B cell (primary cell): ENCODE measurements at regions not wholly inside any gene's neighbourhood (a gene's known extent, or its start where the extent isn't known, plus 50 kb on each side); places are given as distances from the start of the nearest gene placed in this dataset.

Source experiments
- ATAC-seq: fragments of 200-7000 bp; cut with Tn5 transposase; one replicate; pipeline ENCODE4 v1.10.0; 2021; ENCODE audit warnings: low read depth, mild to moderate bottlenecking, moderate number of reproducible peaks, moderate library complexity
- CTCF ChIA-PET: fragments of 350-600 bp; sonication (Branson Sonifier 250); formaldehyde crosslinking; loops from one replicate; lab custom pipeline; 2021; ENCODE audit warnings: antibody characterized with exemption, inconsistent platforms; lab: Charles Lee
- POLR2A ChIA-PET: fragments of 350-600 bp; sonication (Branson Sonifier 250); formaldehyde crosslinking; loops from one replicate; lab custom pipeline; 2021; ENCODE audit warnings: antibody characterized with exemption; lab: Charles Lee
- DNase-seq: peaks from one replicate; pipeline ENCODE4 v3.0.0; 2013
- H2AFZ ChIP-seq: 2 replicates; pipeline ENCODE4 v1.6.1; 2012; ENCODE audit warnings: mild to moderate bottlenecking, low read depth, low read length; ENCODE audit not compliant: insufficient read depth, poor library complexity, severe bottlenecking
- H3K27ac ChIP-seq, 2 donors: 1 replicate in 1 of 2; 2 replicates in 1 of 2; pipeline ENCODE4 v1.5.1; 2012 to 2013; ENCODE audit warnings: low read length in 2 of 2, mild to moderate bottlenecking in 2 of 2, moderate library complexity in 1 of 2
- H3K27me3 ChIP-seq, 4 experiments: fragments of 200-600 bp in 1 of 4; sonication (generic) in 1 of 4; replicated peaks in 1 of 4; 1 replicate in 2 of 4; 2 replicates in 2 of 4; pipeline versions ENCODE4 v1.6.1 to v1.7.0; 2013 to 2016; ENCODE audit warnings: low read length in 3 of 4, mild to moderate bottlenecking in 2 of 4, mixed read lengths in 1 of 4, moderate library complexity in 1 of 4; ENCODE audit not compliant: insufficient read depth in 4 of 4, control insufficient read depth in 3 of 4; ENCODE audit errors: control extremely low read depth in 1 of 4
- H3K36me3 ChIP-seq, 2 experiments: replicated peaks in 1 of 2; 1 replicate in 1 of 2; 2 replicates in 1 of 2; pipeline versions ENCODE4 v1.6.1 to v1.7.1; 2013; ENCODE audit warnings: low read length in 1 of 2; ENCODE audit not compliant: insufficient read depth in 2 of 2, control insufficient read depth in 1 of 2; ENCODE audit errors: control extremely low read depth in 1 of 2, extremely low read depth in 1 of 2
- H3K4me1 ChIP-seq, 2 donors: fragments of 200-600 bp in 1 of 2; sonication (generic) in 1 of 2; 1 replicate in 1 of 2; 2 replicates in 1 of 2; pipeline versions ENCODE4 v1.5.1 to v1.6.1; 2013 to 2017; ENCODE audit warnings: low read length in 2 of 2; ENCODE audit not compliant: control insufficient read depth in 2 of 2, insufficient read depth in 2 of 2
- H3K4me2 ChIP-seq: replicated peaks from 2 replicates; pipeline ENCODE3; 2012; ENCODE audit warnings: mild to moderate bottlenecking, low read depth, low read length; ENCODE audit not compliant: poor library complexity, severe bottlenecking
- H3K4me3 ChIP-seq, 5 experiments: fragments of 200-600 bp in 1 of 5; sonication (generic) in 1 of 5; 1 replicate in 3 of 5; 2 replicates in 2 of 5; pipeline versions ENCODE4 v1.5.1 to v1.7.0; 2011 to 2016; ENCODE audit warnings: low read length in 4 of 5, mild to moderate bottlenecking in 4 of 5, low read depth in 2 of 5, control low read depth in 1 of 5, moderate library complexity in 1 of 5; ENCODE audit not compliant: insufficient read depth in 1 of 5; ENCODE audit errors: control extremely low read depth in 1 of 5, extremely low read depth in 1 of 5
- H3K79me2 ChIP-seq: fragments of 200-600 bp; sonication (generic); one replicate; pipeline ENCODE4 v1.6.0; 2016; ENCODE audit warnings: low read length; ENCODE audit not compliant: control insufficient read depth, insufficient read depth
- H3K9ac ChIP-seq: fragments of 200-600 bp; sonication (generic); 2 replicates; pipeline ENCODE4 v1.6.1; 2017; ENCODE audit warnings: mild to moderate bottlenecking, low read length, moderate library complexity
- H3K9me3 ChIP-seq, 3 donors: one replicate each; pipeline versions ENCODE4 v1.6.1 to v1.7.1; 2013; ENCODE audit warnings: low read length in 2 of 3; ENCODE audit not compliant: control insufficient read depth in 2 of 3, insufficient read depth in 1 of 3; ENCODE audit errors: control extremely low read depth in 1 of 3
- H4K20me1 ChIP-seq: 2 replicates; pipeline ENCODE4 v1.6.0; 2012; ENCODE audit warnings: mild to moderate bottlenecking, low read length; ENCODE audit not compliant: insufficient read depth, control insufficient read depth, poor library complexity, severe bottlenecking
- H3K27ac Mint-ChIP-seq: one replicate; pipeline ENCODE4 v1.8.0; 2021; ENCODE audit warnings: mixed read lengths
- H3K27me3 Mint-ChIP-seq: one replicate; pipeline ENCODE4 v1.8.0; 2021; ENCODE audit warnings: mixed read lengths
- H3K4me1 Mint-ChIP-seq: one replicate; pipeline ENCODE4 v1.8.0; 2021; ENCODE audit warnings: mixed read lengths
- H3K4me3 Mint-ChIP-seq: one replicate; pipeline ENCODE4 v1.8.0; 2021; ENCODE audit warnings: mixed read lengths
- H3K9me3 Mint-ChIP-seq: one replicate; pipeline ENCODE4 v1.8.0; 2022; ENCODE audit warnings: mixed read lengths; ENCODE audit not compliant: insufficient read depth
- EZH2 ChIP-seq: IDR thresholded peaks from 2 replicates; pipeline ENCODE4 v1.6.1; 2012; ENCODE audit warnings: borderline replicate concordance, low read depth, mild to moderate bottlenecking, moderate library complexity, low read length; ENCODE audit not compliant: insufficient read depth, poor library complexity, severe bottlenecking
- WGBS: methylation state at CpG from one replicate; pipeline ENCODE4 v1.1.5; 2013; ENCODE audit warnings: missing lambda C conversion rate; ENCODE audit not compliant: insufficient coverage; 5-methylcytosine and 5-hydroxymethylcytosine counted together
- intact Hi-C: fragments of 100-400 bp; cut with micrococcal nuclease; formaldehyde crosslinking; loops from one replicate; pipeline ENCODE4 v1.10.0; 2022
- TF ChIP-seq, protein P1 (sequence below): fragments of 200-600 bp; IDR thresholded peaks from one replicate; pipeline ENCODE4 v1.8.0; 2022; ENCODE audit warnings: antibody characterized with exemption, mild to moderate bottlenecking

DNA sequence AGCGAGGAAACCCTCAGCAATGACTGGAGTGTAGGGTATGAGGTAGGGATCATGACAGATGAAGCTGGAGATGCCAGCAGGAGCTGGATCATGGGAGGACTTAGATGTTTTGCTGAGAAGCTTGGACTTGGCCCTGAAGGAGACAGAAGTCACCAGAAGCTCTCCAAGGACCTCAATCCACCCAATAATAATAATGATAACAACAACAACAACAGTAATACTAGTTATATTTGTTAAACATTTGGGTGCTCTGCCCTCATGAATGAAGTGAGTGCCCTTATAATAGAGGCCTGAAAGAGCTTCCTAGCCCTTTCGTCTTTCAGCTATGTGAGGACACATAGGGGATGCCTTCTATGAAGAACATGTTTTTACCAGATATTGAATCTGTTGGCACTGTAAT is 163.9 kb downstream of the DDX1 start:
- no peak overlapping the region for H3K4me3 ChIP-seq
- H3K4me1 Mint-ChIP-seq = no peaks in the 10 kb centered on the region
- WGBS = 67% methylated on average over 1 of the region's 2 CpGs
- intact Hi-C loops = no loop called here
- H4K20me1 ChIP-seq = no peaks in the 10 kb centered on the region
- no peak overlapping the region for H2AFZ ChIP-seq
- ChIA-PET POLR2A (no interaction called here), CTCF (no interaction called here)
- peaks cover 0 to 14% (median 0%) of the 10 kb centered on the region in 3 donors for H3K9me3 ChIP-seq
- H3K27me3 ChIP-seq = no peaks in the 10 kb centered on the region
- H3K79me2 ChIP-seq = no peaks in the 10 kb centered on the region
- TF ChIP-seq, protein P1, sequence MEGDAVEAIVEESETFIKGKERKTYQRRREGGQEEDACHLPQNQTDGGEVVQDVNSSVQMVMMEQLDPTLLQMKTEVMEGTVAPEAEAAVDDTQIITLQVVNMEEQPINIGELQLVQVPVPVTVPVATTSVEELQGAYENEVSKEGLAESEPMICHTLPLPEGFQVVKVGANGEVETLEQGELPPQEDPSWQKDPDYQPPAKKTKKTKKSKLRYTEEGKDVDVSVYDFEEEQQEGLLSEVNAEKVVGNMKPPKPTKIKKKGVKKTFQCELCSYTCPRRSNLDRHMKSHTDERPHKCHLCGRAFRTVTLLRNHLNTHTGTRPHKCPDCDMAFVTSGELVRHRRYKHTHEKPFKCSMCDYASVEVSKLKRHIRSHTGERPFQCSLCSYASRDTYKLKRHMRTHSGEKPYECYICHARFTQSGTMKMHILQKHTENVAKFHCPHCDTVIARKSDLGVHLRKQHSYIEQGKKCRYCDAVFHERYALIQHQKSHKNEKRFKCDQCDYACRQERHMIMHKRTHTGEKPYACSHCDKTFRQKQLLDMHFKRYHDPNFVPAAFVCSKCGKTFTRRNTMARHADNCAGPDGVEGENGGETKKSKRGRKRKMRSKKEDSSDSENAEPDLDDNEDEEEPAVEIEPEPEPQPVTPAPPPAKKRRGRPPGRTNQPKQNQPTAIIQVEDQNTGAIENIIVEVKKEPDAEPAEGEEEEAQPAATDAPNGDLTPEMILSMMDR = no peak
- H3K36me3 ChIP-seq = no peaks in the 10 kb centered on the region
- H3K27ac ChIP-seq = no peak overlapping the region
- H3K4me1 ChIP-seq = no peaks in the 10 kb centered on the region
- H3K9me3 Mint-ChIP-seq = peaks cover 2% of the 10 kb centered on the region
- no peak for ATAC-seq
- no peak overlapping the region for H3K9ac ChIP-seq
- H3K4me2 ChIP-seq = no peak overlapping the region
- peaks cover 10% of the 10 kb centered on the region for H3K27me3 Mint-ChIP-seq
- DNase-seq = no peak
- no peak overlapping the region for H3K4me3 Mint-ChIP-seq
- H3K27ac Mint-ChIP-seq = no peak overlapping the region

DNA sequence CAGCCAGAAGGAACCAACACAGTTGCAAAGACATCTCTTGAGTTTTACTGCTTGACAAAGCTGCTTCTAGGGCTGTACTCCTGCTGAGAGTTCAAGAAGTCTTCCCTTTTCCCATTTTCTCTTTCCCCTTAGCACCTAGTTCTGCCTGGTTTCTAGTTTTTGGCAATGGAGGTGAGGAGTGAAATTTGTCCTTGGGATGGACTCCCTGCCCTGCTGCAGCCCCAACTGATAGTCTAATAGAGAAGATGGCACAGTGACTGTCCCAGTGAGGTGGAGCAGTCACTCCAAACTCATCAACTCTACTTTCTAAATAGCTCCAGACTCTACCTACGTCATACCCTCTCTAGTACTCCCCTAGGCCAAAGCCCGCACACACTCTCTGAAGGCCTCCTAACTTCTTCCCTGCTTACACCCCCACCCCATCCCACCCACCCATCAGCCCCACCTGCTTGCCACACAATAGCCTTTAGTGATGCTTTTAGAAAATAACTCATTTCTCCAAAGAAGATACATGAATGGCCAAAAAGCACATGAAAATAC is 164.4 kb downstream of the DDX1 start:
- ATAC-seq (no peak), DNase-seq (no peak)
- Mint-ChIP-seq H3K4me1 (no peaks in the 10 kb centered on the region), H3K9me3 (peaks cover 2% of the 10 kb centered on the region), H3K27ac (no peak overlapping the region), H3K4me3 (no peak overlapping the region), H3K27me3 (peaks cover 10% of the 10 kb centered on the region)
- Histone ChIP-seq H3K4me1 (no peaks in the 10 kb centered on the region), H3K36me3 (no peaks in the 10 kb centered on the region), H3K79me2 (no peaks in the 10 kb centered on the region), H3K9ac (no peak overlapping the region), H3K27ac (no peak overlapping the region), H3K9me3 (peaks cover 0 to 14% (median 0%) of the 10 kb centered on the region in 3 donors), H3K27me3 (no peaks in the 10 kb centered on the region), H3K4me3 (no peak overlapping the region), H4K20me1 (no peaks in the 10 kb centered on the region), H2AFZ (no peak overlapping the region), H3K4me2 (no peak overlapping the region)
- ChIA-PET CTCF (no interaction called here), POLR2A (no interaction called here)
- 85% methylated on average over 2 of the region's 2 CpGs for WGBS
- intact Hi-C loops = no loop called here
- TF ChIP-seq, protein P1 = no peak
- TF ChIP-seq EZH2 = no peak
